T-helper 1 cell treated with Interleukin-12 subunit alpha and Interleukin-12 subunit beta and Interleukin-4 antibody, amounts not matched to agents 30 ng/mL and 1 ng/mL, for 36 hours (primary cell): ENCODE measurements at regions not wholly inside any gene's neighbourhood (a gene's known extent, or its start where the extent isn't known, plus 50 kb on each side); places are given as distances from the start of the nearest gene placed in this dataset.

ENCODE experiments used
- intact Hi-C: fragments of 100-400 bp; cut with micrococcal nuclease; formaldehyde crosslinking; loops from one replicate; pipeline ENCODE4 v1.15.1; 2024

DNA sequence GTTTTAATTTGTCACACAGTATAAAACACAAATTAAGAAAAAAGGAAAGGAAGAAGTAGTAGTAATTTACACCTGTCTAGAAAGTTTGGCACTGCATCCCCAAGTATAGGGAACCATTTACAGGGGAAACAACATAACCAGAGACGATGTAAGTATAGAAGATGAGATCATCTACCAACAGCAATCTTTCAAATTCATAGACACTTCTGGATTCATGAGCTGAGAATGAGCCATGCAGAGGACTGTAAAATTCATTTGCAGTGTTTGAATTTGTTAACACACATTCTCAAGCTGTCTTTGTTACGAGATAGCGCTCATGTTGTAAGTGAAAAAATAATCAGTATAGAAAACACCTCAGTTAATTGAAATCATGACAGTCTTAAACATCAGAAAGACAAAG lies 337.0 kb upstream of the MEOX2 start:
- intact Hi-C loops: no loop called here

DNA sequence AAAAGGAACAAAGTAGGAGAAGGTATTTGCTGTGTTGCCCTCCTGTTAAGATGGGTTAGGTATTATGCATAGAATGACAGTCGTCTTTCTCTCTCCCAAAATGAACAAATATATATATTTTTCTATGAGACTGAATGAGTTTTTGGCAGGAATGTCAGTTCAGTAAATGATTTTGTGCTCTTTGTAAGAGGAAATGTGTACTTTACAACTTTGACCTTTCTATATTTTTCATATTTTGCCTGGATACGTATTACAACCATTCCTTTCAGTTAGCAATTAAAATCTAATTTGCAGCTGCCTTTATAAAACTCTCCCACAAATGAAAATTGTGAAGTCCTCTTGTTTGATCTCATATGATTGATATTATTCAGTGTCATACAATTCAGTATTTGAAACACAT lies 336.6 kb upstream of the MEOX2 start:
- intact Hi-C loops: no loop called here

DNA sequence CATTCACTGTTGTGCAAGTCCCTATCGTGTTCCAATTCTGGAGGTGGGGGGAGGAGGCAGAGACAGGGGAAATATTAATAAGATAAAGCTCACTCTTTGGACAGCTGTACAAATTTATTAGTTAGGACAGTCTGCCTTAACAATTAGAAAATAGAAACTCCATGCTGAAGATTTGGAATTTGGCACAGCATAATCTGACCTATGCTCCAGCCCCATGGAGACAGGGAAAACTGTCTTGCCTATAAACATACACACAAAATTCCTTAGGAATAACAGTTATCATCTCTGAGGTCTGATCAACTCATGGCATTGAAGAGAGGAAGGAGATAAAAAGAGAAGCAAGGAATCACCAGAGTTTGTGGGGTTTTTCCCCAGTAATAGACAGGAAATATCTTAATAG lies 335.4 kb upstream of the MEOX2 start:
- intact Hi-C loops: no loop called here

DNA sequence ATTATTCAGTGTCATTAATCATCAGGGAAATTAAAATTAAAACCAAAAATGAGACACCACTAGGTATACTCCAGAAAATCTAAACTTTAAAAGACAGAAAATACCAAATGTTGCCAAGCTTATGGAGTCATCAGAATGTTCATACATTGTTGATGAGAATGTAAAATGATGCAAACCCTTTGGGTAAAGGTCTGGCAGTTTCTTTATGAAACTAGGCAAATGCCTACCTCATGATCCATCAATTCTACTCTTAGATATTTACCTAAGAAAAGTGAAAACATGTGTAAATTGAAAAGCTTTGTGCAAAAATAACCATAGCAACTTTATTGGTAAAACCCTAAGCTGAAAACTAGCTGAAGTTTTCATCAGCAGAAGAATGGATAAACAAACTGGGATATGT lies 329.5 kb upstream of the MEOX2 start:
- intact Hi-C loops: no loop called here

DNA sequence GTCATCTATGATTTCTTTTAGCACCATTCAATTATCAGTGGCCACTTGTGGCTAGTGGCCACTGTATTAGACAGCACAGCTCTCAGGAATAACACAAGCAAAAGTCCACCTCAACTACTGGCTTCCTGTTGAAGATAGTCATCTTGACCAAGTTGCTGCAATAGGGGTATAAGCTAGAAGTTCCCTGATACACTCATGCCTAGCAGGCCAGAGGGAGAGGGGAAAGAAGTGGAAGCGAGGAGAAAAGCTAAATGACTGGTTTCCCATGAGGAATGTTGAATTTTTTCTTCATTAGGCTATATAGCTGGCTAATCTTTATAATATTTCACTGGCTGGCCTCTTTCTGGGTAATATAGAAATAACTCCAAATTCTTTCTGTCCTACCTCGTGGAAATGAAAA lies 327.5 kb upstream of the MEOX2 start:
- intact Hi-C loops: no loop called here

DNA sequence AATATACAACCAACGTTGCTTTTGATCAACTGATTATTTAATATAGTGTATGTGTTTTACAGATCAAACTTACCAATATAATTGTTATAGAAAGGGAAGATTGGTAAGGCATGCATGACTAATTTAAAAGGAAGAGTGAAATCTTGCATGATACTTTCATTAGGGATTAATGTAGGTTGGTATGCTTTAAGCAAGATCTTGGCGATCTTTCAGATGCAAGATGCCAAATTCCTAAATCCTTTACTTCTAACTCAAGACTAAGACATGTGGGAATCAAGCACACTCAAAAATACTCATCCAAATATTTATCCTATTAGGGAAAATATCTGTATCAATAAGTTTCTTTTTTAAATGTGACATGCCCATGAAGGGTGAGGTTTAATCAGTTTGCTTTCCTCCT lies 321.4 kb upstream of the MEOX2 start:
- intact Hi-C loops: no loop called here

DNA sequence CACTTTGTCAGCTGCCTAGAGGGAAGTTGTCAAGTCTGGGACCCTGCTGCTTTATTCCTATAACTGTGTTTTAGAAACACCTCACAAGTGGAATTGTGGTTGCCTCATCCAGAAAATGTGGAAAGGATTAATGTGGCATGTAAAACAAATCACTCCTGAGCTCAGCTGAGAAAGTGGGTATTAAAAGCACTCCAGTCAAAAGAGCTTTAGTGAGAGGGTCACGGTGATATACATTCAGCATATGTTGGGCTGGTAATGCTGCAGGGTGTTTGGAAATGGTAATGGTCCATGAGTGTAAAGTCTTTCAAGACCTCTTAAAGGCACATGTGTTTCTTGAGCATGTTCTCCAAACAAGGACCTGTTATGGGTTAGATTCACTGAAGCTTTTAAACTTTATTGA lies 318.2 kb upstream of the MEOX2 start:
- intact Hi-C loops: no loop called here

DNA sequence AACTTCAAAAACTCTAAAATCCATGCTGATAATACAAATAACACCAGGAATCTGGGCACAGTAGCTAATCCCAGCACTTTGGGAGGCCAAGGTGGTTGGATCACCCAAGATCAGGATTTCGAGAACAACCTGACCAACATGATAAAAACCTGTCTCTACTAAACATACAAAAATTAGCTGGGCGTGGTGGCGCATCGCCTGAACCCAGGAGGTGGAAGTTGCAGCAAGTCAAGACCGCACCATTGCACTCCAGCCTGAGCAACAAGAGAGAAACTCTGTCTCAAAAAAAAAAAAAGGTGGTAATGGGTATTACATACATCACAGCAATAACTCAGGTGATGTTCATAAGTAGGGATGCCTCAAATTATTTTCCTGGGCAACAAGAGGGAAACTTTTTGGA lies 315.0 kb upstream of the MEOX2 start:
- intact Hi-C loops: no loop called here

DNA sequence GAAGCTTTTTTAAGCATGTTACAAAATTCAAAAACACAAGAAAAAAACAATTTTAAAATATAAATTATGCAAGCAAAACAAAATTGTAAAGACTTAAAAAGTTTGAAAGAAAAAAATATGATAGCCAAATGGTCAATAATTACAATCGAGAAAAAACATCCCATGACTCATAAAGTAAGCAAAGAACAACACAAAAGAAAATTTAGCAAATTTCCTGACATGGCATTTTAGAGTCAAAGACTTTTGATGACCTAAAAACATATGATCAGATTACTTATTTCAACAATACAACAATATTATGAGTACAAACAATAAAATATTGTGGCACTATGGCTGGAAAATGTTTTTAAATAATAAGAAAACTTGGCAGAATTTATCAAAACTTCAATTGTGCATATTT lies 312.1 kb upstream of the MEOX2 start:
- intact Hi-C loops: no loop called here

DNA sequence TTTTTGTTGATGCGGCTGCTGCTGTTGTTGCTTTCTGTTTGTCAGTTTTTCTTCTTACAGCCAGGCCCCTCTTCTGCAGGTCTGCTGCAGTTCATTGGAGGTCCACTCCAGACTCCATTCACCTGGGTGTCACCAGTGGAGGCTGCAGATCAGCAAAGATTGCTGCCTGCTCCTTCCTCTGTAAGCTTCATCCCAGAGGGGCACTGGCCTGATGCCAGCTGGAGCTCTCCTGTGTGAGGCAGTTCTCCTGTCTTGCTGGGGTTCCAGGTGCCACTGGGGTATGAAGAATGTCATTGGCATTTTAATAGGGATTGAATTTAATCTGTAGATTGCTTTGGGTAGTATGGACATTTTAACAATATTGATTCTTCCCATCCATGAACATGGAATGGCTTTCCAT lies 308.5 kb upstream of the MEOX2 start:
- intact Hi-C loops: no loop called here

DNA sequence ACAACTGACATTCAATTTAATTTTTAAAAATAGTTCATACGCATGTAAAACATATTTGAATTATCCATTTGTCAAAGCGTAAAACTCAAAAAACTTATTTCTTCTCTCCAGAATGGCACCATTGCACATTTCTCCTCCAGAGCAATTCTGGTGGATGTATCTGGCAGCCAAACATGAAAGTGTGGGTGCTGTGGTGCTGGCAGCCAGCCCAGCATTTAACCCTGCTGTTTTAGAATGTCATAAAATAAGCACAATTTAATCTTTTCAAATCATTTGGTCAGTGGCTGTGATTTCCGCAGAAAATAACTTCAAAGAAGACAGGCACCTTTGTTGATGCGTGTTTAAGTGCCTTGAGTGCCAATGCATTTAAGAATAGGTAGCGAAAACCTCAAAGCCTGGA lies 302.7 kb upstream of the MEOX2 start:
- intact Hi-C loops: no loop called here

DNA sequence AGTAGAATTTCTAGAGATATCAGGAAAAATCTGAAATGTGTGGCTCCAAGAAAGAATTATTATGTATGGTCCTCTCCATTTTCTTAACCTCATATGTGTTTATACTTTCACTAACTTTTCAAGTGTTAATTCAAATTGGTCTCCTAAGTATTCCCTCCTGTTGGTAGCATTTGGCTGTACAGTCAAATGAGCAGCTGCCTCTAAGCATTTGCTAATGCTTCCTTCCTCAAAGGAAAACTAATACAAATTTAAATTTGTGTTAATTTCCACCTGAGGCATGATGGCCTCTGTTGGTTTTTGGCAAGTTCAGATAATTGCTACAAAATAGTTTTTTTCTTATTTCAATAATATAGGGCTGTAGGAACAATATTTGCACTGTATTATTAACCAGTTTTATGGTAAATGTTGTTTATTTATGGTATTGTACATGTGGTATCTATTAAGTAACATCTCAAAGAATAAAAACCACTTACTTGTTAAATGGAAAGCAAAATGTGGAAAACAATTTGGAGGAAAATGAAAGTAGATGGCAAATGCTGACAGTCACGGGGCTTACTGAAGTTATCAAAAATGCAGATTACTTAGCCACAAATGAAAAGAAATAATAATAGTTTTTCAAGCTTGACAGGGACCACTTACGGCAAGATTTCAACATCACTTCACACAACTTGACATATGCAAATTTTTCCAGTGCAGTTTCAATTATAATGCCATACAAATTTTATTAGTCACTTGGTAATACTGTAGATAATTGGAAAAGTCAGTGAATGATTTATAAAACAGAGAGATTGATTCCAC lies 299.3 kb upstream of the MEOX2 start:
- intact Hi-C loops: no loop called here

DNA sequence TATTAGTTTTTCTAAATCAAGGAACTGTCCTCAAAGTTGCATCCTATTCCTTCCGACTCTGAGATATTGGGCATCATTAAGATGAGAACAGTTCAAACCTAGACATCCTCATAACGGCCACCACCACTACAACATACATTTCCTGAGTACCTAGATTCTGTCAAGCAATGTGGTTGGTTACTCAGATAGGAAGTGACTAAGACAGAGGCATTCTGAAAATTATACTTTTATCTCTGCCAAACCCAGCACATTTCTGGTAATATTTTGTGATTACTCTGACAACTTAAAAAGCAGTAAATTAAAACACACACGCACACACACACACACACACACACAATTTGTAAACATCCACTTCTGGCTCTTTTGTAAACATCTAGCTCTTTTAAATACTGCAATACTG lies 291.2 kb upstream of the MEOX2 start:
- intact Hi-C loops: no loop called here

DNA sequence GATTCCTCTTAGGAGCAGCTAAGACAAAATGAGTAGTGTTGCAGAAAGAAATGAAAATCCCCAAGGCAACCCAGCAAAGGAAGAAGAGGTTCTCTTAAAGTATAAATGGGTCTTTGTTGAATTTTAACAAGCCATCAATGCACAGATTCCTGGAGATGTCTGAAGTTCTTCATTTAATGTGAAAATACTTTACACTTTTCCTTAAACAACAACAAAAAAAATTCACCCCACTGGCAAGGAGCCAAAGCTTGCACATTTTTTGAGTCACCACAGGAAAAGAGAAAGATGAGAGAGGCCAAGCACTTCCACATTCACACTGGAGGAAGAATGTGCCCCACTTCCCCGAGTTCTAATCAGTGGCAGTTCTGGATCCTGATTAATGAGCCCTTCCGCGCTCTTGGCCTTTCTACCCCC lies 286.4 kb upstream of the MEOX2 start:
- intact Hi-C loops: no loop called here

DNA sequence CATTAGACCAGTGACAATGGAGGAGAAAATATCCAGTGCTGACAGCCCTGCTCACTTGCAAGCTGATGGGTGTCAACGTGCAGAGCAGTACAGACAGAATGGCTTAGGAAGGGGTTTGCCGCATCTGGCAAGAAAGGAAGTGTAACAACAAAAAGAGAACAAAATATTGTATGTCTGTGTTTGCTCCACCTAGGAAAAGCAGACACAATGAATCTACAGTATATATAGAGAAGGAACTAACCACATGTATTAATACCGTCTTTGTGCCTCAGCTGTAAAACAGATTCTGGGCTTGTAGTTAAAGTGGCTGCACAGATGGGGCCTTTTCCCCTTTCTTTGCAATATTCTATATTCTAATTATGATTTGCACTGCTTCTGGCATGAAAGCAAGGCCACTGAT lies 281.1 kb upstream of the MEOX2 start:
- intact Hi-C loops: no loop called here

DNA sequence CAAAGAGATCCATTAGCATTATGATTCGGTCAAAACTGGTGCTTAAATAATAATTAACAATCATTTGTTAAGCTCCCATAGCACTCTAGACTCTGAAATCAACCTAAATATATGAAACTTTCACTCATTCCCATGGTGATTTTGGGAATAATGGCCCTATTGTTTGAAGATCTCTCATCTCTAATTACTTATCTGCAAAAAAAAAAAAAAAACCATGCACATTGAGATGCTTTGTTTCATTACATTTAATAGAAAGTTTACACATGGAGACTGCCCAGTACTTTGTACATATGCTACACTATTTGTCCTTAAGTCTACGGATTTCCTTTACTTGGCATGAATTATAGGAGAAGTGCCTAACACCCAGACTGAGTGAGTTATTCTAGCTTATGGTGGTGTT lies 280.6 kb upstream of the MEOX2 start:
- intact Hi-C loops: no loop called here

DNA sequence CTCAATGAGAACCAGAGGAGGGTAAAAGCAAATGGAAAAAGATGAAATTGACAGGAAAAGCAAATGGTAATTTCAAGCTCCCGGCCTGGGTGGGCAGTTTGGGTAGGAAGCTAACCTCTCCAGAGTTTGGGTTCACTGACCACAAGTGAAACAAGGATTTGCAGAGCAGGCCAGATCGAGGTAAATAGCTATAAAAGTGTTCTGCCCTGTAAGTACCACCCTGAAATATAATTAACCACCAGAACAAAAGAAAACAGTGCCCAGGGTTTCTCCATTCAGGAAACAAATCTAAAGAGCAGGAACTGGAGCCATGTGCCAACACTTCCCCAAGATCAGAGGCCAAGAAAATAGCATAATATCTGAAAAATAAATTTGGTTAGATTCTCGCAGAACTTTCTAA lies 276.7 kb upstream of the MEOX2 start:
- intact Hi-C loops: no loop called here

DNA sequence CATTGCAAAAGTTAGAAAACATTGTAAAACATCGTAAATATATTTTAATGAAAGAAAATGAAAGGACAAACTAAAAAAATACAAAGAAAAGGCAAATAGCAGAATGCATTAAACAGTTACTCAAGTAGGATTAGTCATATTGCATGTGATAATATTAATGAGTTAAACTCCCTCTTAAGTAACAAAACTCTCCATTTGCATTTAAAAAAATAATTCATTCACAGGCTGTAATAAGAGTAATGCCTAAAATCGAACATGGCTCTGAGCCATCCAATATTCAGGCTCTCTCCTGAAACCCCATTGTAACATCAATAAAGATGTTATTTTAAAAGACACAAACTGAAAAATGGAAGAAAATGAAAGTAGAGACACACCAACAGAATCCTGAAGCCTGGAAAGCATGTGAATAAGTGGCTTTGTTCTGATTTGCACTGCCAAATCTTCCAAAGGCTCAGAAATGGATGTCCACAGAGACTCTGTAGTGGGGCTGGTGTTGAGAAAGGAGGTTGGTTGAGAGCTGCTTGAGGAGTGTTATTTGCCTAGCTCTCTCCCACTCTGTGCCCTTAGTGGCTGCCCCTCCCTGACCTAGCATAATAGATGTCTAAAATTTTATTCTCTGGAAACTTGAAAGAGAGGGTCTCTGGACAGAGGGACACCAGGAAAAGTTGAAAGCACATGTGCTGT lies 268.3 kb upstream of the MEOX2 start:
- intact Hi-C loops: no loop called here

DNA sequence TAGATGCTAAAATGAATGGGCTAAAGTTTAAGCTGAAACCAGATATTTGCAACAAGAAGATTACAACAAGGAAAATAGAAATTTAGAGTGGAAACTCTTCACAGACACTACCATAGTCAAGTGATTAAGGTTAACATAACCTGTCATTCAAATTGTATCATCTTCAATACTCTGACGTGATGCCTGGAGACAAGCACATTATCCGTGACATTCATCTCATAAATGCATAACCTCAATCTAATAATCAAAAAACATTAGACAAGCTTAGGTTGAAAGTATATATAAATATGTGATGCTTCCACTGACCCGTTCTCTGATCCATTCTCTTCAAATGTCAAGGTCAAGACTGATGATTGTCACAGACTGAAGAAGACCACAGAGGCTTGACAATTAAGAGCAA lies 263.8 kb upstream of the MEOX2 start:
- intact Hi-C loops: no loop called here

DNA sequence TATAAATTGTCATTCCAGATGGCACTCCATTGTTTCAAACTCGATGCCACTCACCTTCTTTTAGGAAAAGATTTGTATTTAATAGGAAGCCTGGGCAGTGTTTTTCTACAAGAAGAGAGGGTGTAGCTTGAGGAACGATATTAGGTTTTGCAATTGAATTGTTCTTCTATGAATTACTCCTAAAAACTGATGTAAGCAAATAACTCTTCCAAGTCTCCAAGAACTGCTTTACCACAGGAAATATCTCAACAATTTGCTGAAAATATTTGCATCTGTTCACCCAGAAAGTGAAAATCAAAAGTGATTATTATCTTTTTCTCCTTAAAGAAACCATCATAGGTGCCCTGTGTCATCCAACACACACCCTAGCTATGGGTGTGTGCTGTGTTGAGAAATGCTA lies 261.3 kb upstream of the MEOX2 start:
- intact Hi-C loops: no loop called here

DNA sequence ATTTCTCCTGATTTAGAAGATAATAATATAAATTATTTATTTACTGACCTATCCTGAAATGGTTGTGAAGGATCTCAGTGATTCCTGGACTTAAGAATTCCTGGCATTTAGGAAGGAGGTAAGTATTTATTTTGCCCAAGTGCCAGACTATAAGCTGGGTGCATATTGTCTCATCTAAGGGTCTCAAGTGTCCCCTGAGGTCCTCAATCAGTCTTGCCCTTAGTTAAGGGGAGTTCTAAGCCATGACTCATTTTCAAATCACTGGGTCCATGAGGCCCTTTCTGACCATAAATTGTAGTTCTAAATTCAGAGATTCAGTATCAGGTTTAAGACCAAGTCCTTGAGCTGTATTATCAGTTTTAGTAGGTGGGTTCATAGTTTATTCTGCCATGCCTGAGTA lies 251.6 kb upstream of the MEOX2 start:
- intact Hi-C loops: no loop called here

DNA sequence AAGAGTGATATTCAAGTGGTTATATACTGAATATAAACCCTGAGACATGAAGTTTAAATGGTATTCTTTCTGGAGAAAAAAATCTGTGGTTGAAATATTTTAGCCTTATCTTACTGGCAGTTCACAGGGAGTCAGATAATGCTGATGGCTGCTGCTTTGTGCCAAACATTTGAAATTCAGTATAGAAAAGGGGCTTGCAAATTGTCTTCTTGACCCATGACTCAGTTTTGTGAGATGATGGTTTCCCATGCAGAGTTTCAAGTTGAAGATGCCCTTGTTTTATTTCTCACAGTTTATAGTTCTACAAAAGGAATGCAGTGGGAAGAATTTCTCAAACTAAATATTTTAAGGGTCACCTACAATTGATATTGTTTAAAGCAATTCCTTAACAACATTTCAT lies 251.1 kb upstream of the MEOX2 start:
- intact Hi-C loops: no loop called here

DNA sequence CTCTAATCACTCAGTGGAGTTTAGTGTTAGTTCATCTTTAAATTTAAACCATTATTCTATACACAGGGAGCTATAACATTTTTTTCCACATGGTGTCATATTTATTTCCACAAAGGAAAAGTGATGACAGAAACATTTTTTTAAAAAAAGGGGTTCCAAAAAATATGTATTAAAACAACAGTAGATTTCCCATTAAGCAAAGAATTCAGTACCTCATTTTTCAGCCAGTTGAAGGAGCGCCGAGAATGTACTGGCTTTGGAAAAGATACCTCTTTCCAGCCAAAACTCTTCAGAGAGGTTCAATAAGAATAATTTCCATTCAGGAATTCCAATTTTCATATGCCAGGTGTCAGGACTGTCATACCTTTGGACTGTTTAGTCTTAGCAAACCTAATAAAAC lies 250.5 kb upstream of the MEOX2 start:
- intact Hi-C loops: no loop called here
